ENCODE measurements at regions not wholly inside any gene's neighbourhood (a gene's known extent, or its start where the extent isn't known, plus 50 kb on each side); places are given as distances from the start of the nearest gene placed in this dataset.

DNA sequence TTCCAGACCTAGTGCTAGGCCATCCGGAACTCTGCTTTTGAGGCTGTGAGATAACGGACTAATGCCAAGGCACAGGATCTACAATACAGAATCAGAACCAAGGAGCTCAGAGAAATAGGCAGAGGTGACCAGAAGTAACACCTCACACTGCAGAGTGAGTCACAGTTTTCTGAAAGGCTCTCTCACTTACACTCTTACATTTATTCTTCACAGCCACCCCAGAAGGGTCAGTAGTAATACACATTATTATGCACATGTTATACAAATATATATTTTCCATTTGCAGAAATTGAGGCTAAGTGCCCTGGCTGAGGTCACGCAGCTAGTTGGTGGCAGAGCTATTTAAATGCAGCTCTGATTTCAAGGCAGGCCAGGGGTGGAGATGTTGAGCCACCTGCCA lies 542.5 kb downstream of the OMA1 start:
- TF ChIP-seq POLR2AphosphoS5 (IDR thresholded peaks at IDR 0.05; ENCODE audit: low read depth, low read length) (no peak), TAF1 (IDR thresholded peaks at IDR 0.05; ENCODE audit: borderline replicate concordance, low read depth, low read length) (no peak), POLR2A (IDR thresholded peaks at IDR 0.05; ENCODE audit: low read depth, low read length) (no peak)
- FAIRE-seq (no peak), DNase-seq (ENCODE audit: insufficient read length) (no peak)

DNA sequence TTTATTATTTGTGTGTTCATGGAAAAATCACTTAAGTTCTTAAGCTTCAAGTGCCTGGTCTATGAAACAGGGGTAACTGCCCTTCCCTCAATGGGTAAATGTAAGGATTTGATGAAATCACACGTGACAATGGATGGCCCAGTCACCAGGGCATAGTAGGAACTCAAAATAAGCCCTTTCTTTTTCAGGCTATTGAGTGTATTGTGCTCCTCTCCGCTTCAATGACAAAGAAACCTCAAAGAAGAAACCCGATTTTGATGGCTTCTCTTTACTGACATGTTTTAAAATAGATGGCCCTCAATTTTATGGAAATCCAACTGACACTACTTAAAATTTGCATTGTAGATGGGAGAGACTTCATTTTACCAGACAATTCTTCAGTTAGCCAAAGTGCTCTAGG lies 543.5 kb downstream of the OMA1 start:
- no peak for FAIRE-seq
- DNase-seq (ENCODE audit: insufficient read length): no peak
- TF ChIP-seq POLR2A (IDR thresholded peaks at IDR 0.05; ENCODE audit: low read depth, low read length): no peak
- TF ChIP-seq TAF1 (IDR thresholded peaks at IDR 0.05; ENCODE audit: borderline replicate concordance, low read depth, low read length): no peak
- no peak for TF ChIP-seq POLR2AphosphoS5 (IDR thresholded peaks at IDR 0.05; ENCODE audit: low read depth, low read length)

DNA sequence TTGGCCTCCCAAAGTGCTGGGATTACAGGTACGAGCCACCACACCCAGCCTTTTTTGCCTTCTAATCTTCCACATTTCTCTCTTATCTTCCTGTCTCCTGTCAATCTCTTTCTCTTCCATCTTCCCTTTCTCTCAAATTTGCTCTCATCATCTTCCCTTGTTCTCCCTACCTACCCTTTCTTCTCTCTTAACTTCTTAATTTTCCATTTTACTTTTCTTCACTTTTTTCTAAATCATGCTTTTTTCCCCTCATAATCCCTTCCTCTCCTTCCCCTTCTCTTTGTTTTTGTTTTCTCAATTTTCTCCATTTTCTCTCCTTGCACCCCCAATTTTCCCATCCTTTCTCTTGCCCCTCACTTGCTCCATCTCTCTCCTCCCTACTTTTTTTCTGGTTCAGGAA lies 545.7 kb downstream of the OMA1 start:
- DNase-seq (ENCODE audit: insufficient read length) (no peak), FAIRE-seq (no peak)
- TF ChIP-seq TAF1 (IDR thresholded peaks at IDR 0.05; ENCODE audit: borderline replicate concordance, low read depth, low read length) (no peak), POLR2A (IDR thresholded peaks at IDR 0.05; ENCODE audit: low read depth, low read length) (no peak), POLR2AphosphoS5 (IDR thresholded peaks at IDR 0.05; ENCODE audit: low read depth, low read length) (no peak)

DNA sequence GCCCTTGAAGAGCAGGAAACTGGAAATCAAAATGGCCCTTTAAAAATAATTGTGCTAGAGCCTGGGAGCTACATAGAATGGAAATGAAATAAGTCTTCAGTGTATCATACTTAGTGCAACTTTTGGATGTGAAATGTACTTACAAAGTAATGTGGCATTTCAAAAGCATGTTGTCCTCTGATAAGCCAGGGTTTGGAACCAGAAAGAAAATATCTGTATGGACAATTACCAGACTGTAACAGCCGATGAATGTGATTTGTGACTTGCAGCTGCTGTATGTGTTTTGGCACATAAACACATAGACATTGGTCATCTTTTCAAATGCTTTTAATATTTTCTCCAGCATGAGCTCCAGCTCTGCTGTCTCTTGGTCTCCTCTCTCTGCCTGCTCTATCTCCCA lies 546.4 kb downstream of the OMA1 start:
- no peak for TF ChIP-seq POLR2AphosphoS5 (IDR thresholded peaks at IDR 0.05; ENCODE audit: low read depth, low read length)
- no peak for TF ChIP-seq TAF1 (IDR thresholded peaks at IDR 0.05; ENCODE audit: borderline replicate concordance, low read depth, low read length)
- no peak for TF ChIP-seq POLR2A (IDR thresholded peaks at IDR 0.05; ENCODE audit: low read depth, low read length)
- FAIRE-seq: no peak
- no peak for DNase-seq (ENCODE audit: insufficient read length)

DNA sequence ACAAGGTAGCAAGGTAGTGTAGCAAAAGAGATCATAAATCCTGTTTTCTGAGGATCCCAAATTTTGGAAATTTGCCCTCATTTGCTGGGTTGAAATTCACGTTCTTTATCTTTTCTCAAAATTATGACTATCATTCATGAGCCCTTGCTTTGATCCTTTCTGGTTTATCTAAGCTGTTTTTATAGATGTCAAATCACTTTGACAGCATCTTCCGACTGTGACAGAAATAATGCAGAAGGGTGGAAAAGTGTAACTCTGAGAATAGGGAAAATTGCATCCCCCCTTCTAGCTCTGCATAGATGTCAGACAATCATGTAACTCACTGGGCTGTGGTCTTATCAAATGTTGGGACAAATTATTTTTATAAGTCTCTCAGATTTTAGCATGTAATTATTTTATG lies 550.1 kb downstream of the OMA1 start:
- DNase-seq (ENCODE audit: insufficient read length) (no peak), FAIRE-seq (no peak)
- TF ChIP-seq POLR2A (IDR thresholded peaks at IDR 0.05; ENCODE audit: low read depth, low read length): no peak
- TF ChIP-seq TAF1 (IDR thresholded peaks at IDR 0.05; ENCODE audit: borderline replicate concordance, low read depth, low read length): no peak
- TF ChIP-seq POLR2AphosphoS5 (IDR thresholded peaks at IDR 0.05; ENCODE audit: low read depth, low read length): no peak

DNA sequence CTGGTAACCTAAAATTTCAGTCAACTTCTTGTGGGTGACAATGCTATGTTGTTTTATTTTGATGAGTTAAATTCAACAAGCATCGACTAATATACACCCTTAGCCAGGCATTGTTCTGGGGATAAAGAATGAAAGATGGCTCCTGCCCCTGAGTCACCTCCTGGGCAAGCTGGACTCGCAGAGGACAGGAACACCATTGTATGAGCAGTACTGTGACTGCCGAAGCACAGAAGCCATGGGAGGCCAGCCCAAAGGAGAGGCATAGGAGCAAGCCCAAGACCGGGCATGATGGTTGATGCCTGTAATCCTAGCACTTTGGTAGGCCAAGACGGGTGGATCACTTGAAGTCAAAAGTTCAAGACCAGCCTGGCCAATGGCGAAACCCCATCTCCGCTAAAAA lies 555.2 kb downstream of the OMA1 start:
- no peak for DNase-seq (ENCODE audit: insufficient read length)
- no peak for FAIRE-seq
- TF ChIP-seq TAF1 (IDR thresholded peaks at IDR 0.05; ENCODE audit: borderline replicate concordance, low read depth, low read length) (no peak), POLR2AphosphoS5 (IDR thresholded peaks at IDR 0.05; ENCODE audit: low read depth, low read length) (no peak)

DNA sequence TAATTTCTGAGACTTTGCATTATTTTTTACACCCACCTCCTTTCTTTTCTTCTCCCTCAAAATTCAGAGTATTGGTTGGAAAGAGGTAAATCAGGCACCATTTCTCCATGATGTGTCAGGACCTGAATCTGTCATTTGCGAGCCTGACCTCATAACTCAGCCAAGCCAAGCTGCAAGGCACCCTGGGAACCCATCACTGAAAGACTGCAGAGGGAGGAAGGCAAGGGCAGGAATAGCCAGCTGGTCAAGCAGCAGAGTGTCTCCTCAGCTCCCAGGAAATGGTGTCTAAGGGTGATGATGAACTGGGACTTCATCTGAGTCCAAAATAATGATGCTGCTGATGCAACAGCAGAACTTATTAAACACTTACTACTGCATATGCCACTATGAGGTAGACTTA lies 556.6 kb downstream of the OMA1 start:
- DNase-seq (ENCODE audit: insufficient read length) (no peak), FAIRE-seq (no peak)
- no peak for TF ChIP-seq POLR2AphosphoS5 (IDR thresholded peaks at IDR 0.05; ENCODE audit: low read depth, low read length)
- no peak for TF ChIP-seq POLR2A (IDR thresholded peaks at IDR 0.05; ENCODE audit: low read depth, low read length)
- no peak for TF ChIP-seq TAF1 (IDR thresholded peaks at IDR 0.05; ENCODE audit: borderline replicate concordance, low read depth, low read length)

DNA sequence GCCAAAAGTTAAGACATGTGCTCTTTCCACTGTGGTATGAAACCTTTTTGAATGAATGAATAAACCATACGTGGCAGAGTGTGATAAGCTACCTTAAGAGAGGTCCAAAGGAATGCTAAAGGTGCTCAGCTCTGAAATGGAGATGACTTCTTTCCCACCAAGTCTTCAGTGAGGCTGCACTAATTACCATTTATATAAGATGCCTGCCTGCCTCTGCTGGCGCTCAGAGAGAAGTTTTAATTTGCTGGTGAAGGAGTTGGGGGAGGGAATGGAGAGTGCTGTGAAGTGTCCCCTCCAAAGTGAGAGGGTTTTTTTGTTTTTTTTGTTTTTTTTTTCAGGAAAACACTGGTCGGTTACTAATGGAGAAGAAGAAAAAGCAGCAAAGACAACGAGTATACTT lies 559.0 kb downstream of the OMA1 start:
- TF ChIP-seq POLR2A (IDR thresholded peaks at IDR 0.05; ENCODE audit: low read depth, low read length) (no peak), TAF1 (IDR thresholded peaks at IDR 0.05; ENCODE audit: borderline replicate concordance, low read depth, low read length) (no peak), POLR2AphosphoS5 (IDR thresholded peaks at IDR 0.05; ENCODE audit: low read depth, low read length) (no peak)
- FAIRE-seq: no peak
- DNase-seq (ENCODE audit: insufficient read length): no peak

DNA sequence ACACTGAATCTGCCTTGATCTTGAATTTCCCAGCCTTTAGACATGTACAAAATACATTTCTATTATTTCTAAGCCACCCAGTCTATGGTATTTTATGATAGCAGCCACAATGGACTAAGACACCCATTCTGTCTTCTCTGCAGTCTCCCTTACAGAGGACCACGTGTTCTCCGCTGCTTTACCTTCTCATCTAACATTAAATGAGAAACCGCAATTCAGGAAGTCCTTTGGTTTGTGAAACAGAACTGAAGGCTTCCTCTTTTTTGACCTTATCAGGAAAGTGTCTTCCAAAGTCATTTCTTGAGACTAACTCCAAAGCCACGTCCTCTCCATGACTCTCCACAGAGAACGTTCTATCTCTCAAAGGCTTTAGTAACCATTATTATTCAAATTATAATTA lies 560.1 kb downstream of the OMA1 start:
- no peak for DNase-seq (ENCODE audit: insufficient read length)
- no peak for TF ChIP-seq POLR2AphosphoS5 (IDR thresholded peaks at IDR 0.05; ENCODE audit: low read depth, low read length)
- no peak for TF ChIP-seq TAF1 (IDR thresholded peaks at IDR 0.05; ENCODE audit: borderline replicate concordance, low read depth, low read length)
- no peak for TF ChIP-seq POLR2A (IDR thresholded peaks at IDR 0.05; ENCODE audit: low read depth, low read length)
- FAIRE-seq: no peak

DNA sequence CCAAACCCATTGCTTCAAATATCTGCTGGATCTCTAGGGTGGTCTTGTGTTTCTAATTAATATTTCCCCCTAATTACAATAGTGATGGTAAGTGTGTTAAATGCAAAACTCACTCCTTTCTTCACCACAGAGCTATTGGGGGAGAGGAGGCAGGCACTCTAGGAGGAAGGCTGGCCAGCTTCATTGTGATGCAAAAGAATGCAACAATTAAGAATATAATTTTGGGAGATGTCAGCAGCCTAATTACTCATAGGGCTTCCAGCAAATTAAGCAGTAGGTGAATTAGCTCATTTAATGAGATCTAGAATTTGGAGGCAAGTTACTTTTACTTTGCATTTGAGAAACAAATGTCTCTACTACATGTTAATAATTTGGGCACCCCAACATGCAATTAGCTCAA lies 560.4 kb upstream of the DAB1 start:
- no peak for DNase-seq (ENCODE audit: insufficient read length)
- TF ChIP-seq TAF1 (IDR thresholded peaks at IDR 0.05; ENCODE audit: borderline replicate concordance, low read depth, low read length) (no peak), POLR2A (IDR thresholded peaks at IDR 0.05; ENCODE audit: low read depth, low read length) (no peak), POLR2AphosphoS5 (IDR thresholded peaks at IDR 0.05; ENCODE audit: low read depth, low read length) (no peak)
- FAIRE-seq: no peak

DNA sequence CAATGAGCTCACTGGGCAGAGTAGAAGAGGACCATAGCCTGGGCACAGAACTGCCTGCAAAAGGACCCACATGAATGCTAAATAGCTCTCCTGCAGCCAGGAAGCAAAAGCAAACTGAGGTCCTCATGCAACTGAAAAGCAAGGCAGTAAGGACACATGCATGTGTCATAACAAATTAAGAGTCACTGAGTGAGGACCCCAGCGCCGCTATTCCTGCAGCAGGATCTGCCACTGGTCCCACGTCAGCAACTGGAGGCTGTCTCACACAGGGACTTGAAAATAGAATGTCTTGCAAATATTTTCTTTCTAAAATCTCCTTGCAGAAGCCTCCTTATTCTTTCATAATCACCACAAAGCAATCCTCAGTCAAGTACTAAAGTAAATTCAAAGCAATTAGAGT lies 559.6 kb upstream of the DAB1 start:
- TF ChIP-seq POLR2AphosphoS5 (IDR thresholded peaks at IDR 0.05; ENCODE audit: low read depth, low read length) (no peak), TAF1 (IDR thresholded peaks at IDR 0.05; ENCODE audit: borderline replicate concordance, low read depth, low read length) (no peak), POLR2A (IDR thresholded peaks at IDR 0.05; ENCODE audit: low read depth, low read length) (no peak)
- no peak for DNase-seq (ENCODE audit: insufficient read length)
- FAIRE-seq: no peak

DNA sequence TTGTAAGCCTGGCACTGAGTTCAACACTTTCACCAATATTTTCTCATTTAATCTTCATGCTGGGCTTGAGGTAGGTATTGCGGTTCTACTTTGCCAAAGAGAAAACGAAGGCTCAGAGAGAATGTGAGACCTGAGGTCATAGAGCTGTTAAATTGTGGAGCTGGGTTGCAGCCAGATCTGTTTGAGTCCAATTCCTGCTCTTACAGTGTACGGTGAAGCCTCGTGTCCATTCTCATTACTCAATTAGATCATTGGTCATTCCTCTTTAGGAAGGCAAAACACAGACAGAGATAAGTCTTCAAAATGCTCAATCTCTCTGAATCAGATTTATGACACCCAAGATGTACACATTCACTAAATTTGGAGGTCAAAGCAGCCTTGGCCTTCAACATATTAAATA lies 559.0 kb upstream of the DAB1 start:
- no peak for FAIRE-seq
- DNase-seq (ENCODE audit: insufficient read length): no peak
- TF ChIP-seq POLR2A (IDR thresholded peaks at IDR 0.05; ENCODE audit: low read depth, low read length) (no peak), TAF1 (IDR thresholded peaks at IDR 0.05; ENCODE audit: borderline replicate concordance, low read depth, low read length) (no peak), POLR2AphosphoS5 (IDR thresholded peaks at IDR 0.05; ENCODE audit: low read depth, low read length) (no peak)

DNA sequence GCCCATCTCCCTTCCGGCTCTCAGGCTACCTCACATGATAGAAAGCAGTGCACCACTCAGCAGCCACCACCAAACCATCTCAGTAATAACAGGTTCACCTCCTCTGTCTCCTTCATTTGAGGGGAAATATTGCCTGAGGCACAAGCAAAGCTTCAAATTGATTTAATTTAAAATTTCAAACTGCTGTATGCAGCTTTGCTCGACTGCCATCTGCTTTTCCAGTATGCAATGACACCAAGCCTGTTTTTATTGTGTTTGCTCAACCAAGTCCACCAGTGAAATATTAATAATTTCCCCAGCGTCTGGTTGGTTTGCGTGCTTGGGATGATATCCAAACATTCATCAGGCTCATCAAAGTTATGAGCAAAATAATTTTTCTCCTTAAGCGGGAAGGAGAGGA lies 552.4 kb upstream of the DAB1 start:
- TF ChIP-seq POLR2A (IDR thresholded peaks at IDR 0.05; ENCODE audit: low read depth, low read length) (no peak), TAF1 (IDR thresholded peaks at IDR 0.05; ENCODE audit: borderline replicate concordance, low read depth, low read length) (no peak), POLR2AphosphoS5 (IDR thresholded peaks at IDR 0.05; ENCODE audit: low read depth, low read length) (no peak)
- DNase-seq (ENCODE audit: insufficient read length): no peak
- no peak for FAIRE-seq
